H9 (cell line): ENCODE measurements at regions not wholly inside any gene's neighbourhood (a gene's known extent, or its start where the extent isn't known, plus 50 kb on each side); places are given as distances from the start of the nearest gene placed in this dataset.

Source experiments
- DNase-seq: peaks from one replicate; pipeline ENCODE4 v3.0.0-alpha.2; 2017
- H2AFZ ChIP-seq: one replicate; pipeline ENCODE4 v1.6.1; 2013; ENCODE audit warnings: mild to moderate bottlenecking, low read length, control low read depth, moderate library complexity
- H2AK5ac ChIP-seq: 2 replicates; pipeline ENCODE4 v1.6.1; 2013; ENCODE audit warnings: low read length, control low read depth, mixed read lengths; ENCODE audit not compliant: insufficient read length
- H2BK120ac ChIP-seq: one replicate; pipeline ENCODE4 v1.6.1; 2013; ENCODE audit warnings: low read depth, mild to moderate bottlenecking, low read length, control low read depth, inconsistent platforms; ENCODE audit not compliant: poor library complexity, severe bottlenecking
- H2BK12ac ChIP-seq: 2 replicates; pipeline ENCODE4 v1.6.1; 2013; ENCODE audit warnings: low read length, control low read depth, mixed read lengths, low read depth; ENCODE audit not compliant: insufficient read length
- H2BK15ac ChIP-seq: 2 replicates; pipeline ENCODE4 v1.6.1; 2013; ENCODE audit warnings: low read depth, low read length, control low read depth
- H2BK20ac ChIP-seq: one replicate; pipeline ENCODE4 v1.6.1; 2013; ENCODE audit warnings: low read depth, mild to moderate bottlenecking, low read length, control low read depth, inconsistent platforms; ENCODE audit not compliant: poor library complexity, severe bottlenecking
- H2BK5ac ChIP-seq: 2 replicates; pipeline ENCODE4 v1.6.1; 2013; ENCODE audit warnings: low read length, control low read depth, mixed read lengths; ENCODE audit not compliant: insufficient read length
- H3K14ac ChIP-seq: 2 replicates; pipeline ENCODE4 v1.6.1; 2013; ENCODE audit warnings: low read length, control low read depth; ENCODE audit not compliant: insufficient read depth
- H3K18ac ChIP-seq: 2 replicates; pipeline ENCODE4 v1.6.1; 2013; ENCODE audit warnings: low read depth, mild to moderate bottlenecking, mixed read lengths, low read length, control low read depth; ENCODE audit not compliant: insufficient read length
- H3K23ac ChIP-seq: 2 replicates; pipeline ENCODE4 v1.6.1; 2013; ENCODE audit warnings: low read length, control low read depth, mixed read lengths, low read depth; ENCODE audit not compliant: insufficient read length
- H3K23me2 ChIP-seq: 2 replicates; pipeline ENCODE4 v1.6.1; 2013; ENCODE audit warnings: low read depth, mild to moderate bottlenecking, mixed read lengths, low read length, control low read depth; ENCODE audit not compliant: insufficient read length, poor library complexity, severe bottlenecking
- H3K27ac ChIP-seq: 2 replicates; pipeline ENCODE4 v1.5.1; 2013; ENCODE audit warnings: low read length, control low read depth, mixed read lengths, low read depth; ENCODE audit not compliant: insufficient read length
- H3K27me3 ChIP-seq: 2 replicates; pipeline ENCODE4 v1.6.1; 2013; ENCODE audit warnings: low read length, control low read depth, inconsistent platforms; ENCODE audit not compliant: insufficient read depth
- H3K4ac ChIP-seq: 2 replicates; pipeline ENCODE4 v1.6.1; 2013; ENCODE audit warnings: low read depth, mild to moderate bottlenecking, control low read depth, inconsistent platforms, low read length, moderate library complexity
- H3K4me1 ChIP-seq: 2 replicates; pipeline ENCODE4 v1.6.1; 2013; ENCODE audit warnings: low read length, control low read depth, inconsistent platforms; ENCODE audit not compliant: insufficient read depth
- H3K4me2 ChIP-seq: 2 replicates; pipeline ENCODE4 v1.6.1; 2013; ENCODE audit warnings: low read length, control low read depth, mixed read lengths; ENCODE audit not compliant: insufficient read length, insufficient read depth
- H3K56ac ChIP-seq: 2 replicates; pipeline ENCODE4 v1.6.1; 2013; ENCODE audit warnings: low read depth, mild to moderate bottlenecking, mixed read lengths, low read length, control low read depth; ENCODE audit not compliant: insufficient read length
- H3K79me1 ChIP-seq: 2 replicates; pipeline ENCODE4 v1.6.1; 2013; ENCODE audit warnings: low read depth, mild to moderate bottlenecking, moderate library complexity, low read length, control low read depth, inconsistent platforms; ENCODE audit not compliant: insufficient read depth, poor library complexity, severe bottlenecking
- H3K79me2 ChIP-seq: 2 replicates; pipeline ENCODE4 v1.6.1; 2013; ENCODE audit warnings: low read length, control low read depth, inconsistent platforms; ENCODE audit not compliant: insufficient read depth
- H3K9ac ChIP-seq: 2 replicates; pipeline ENCODE4 v1.6.1; 2013; ENCODE audit warnings: low read length, control low read depth, mixed read lengths; ENCODE audit not compliant: insufficient read length; ENCODE audit errors: extremely low read depth
- H3K9me3 ChIP-seq: one replicate; pipeline ENCODE4 v1.6.1; 2013; ENCODE audit warnings: low read depth, low read length, inconsistent platforms; ENCODE audit not compliant: control insufficient read depth
- H3T11ph ChIP-seq: one replicate; pipeline ENCODE4 v1.6.1; 2013; ENCODE audit warnings: mild to moderate bottlenecking, low read length, control low read depth, inconsistent platforms
- H4K20me1 ChIP-seq: one replicate; pipeline ENCODE4 v1.6.1; 2013; ENCODE audit not compliant: control insufficient read depth, insufficient read length, insufficient read depth
- H4K5ac ChIP-seq: 2 replicates; pipeline ENCODE4 v1.6.1; 2013; ENCODE audit warnings: low read depth, mild to moderate bottlenecking, mixed read lengths, low read length, control low read depth; ENCODE audit not compliant: insufficient read length
- H4K8ac ChIP-seq: replicated peaks from 2 replicates; pipeline ENCODE4 v1.6.1; 2013; ENCODE audit warnings: low read length, control low read depth, mixed read lengths, low read depth; ENCODE audit not compliant: insufficient read length
- H4K91ac ChIP-seq: 2 replicates; pipeline ENCODE4 v1.6.1; 2013; ENCODE audit warnings: low read depth, mild to moderate bottlenecking, moderate library complexity, mixed read lengths, low read length, control low read depth; ENCODE audit not compliant: insufficient read length
- H3K27ac Mint-ChIP-seq, 3 experiments: 2 replicates in 2 of 3; 3 replicates in 1 of 3; pipeline ENCODE4 v1.8.0; 2020 to 2021; ENCODE audit warnings: mixed read lengths in 3 of 3, mild to moderate bottlenecking in 1 of 3, moderate library complexity in 1 of 3
- H3K27me3 Mint-ChIP-seq: 2 replicates; pipeline ENCODE4 v1.8.0; 2021; ENCODE audit warnings: low read depth, mild to moderate bottlenecking, moderate library complexity, mixed read lengths
- H3K36me3 Mint-ChIP-seq, 3 experiments: 2 replicates in 2 of 3; 3 replicates in 1 of 3; pipeline ENCODE4 v1.8.0; 2020 to 2021; ENCODE audit warnings: low read depth in 3 of 3, mixed read lengths in 3 of 3; ENCODE audit not compliant: insufficient read depth in 1 of 3
- H3K4me1 Mint-ChIP-seq, 2 experiments: 2 replicates each; pipeline ENCODE4 v1.8.0; 2020; ENCODE audit warnings: mixed read lengths in 2 of 2
- H3K4me3 Mint-ChIP-seq, 2 experiments: 2 replicates in 1 of 2; 3 replicates in 1 of 2; pipeline ENCODE4 v1.8.0; 2020 to 2021; ENCODE audit warnings: mild to moderate bottlenecking in 2 of 2, mixed read lengths in 2 of 2, moderate library complexity in 1 of 2
- H3K9me3 Mint-ChIP-seq, 2 experiments: 2 replicates in 1 of 2; 3 replicates in 1 of 2; pipeline ENCODE4 v1.8.0; 2020; ENCODE audit warnings: mild to moderate bottlenecking in 2 of 2, mixed read lengths in 2 of 2, moderate library complexity in 1 of 2
- CTCF ChIP-seq: fragments of 200-600 bp; sonication (generic); conservative IDR thresholded peaks from 3 replicates; pipeline ENCODE4 v1.8.0; 2021; ENCODE audit warnings: antibody characterized with exemption, mild to moderate bottlenecking
- WGBS: extraction: QIAGEN DNeasy Blood & Tissue Kit; methylation state at CpG from one replicate; pipeline ENCODE4 v1.1.7; 2013; ENCODE audit warnings: missing lambda C conversion rate, low lambda C conversion rate, mixed read lengths; ENCODE audit not compliant: insufficient read length; ENCODE audit errors: extremely low coverage; 5-methylcytosine and 5-hydroxymethylcytosine counted together

DNA sequence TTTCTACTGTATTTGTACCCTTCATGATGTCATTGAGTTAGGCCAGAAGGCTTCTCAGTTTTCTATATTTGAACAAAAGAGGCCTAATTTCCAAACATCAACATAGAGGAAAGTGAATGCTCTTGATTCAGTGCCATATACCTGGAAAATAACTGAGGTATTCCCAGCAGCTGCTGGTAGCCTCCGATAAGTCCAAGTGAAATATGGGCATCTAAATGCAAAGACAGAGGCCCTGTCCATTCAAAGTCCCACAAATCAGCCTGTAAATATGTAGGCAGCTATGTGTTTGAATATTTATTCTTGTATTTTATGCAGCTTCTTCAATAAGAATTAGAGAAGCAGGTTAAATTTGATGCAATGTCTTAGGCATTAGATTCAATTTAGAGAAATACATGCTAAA, 89.5 kb upstream of the DPP10 start:
- no peaks in the 10 kb centered on the region for H3K36me3 Mint-ChIP-seq

More for the DNA sequence above, 89.5 kb upstream of the DPP10 start:
- H4K5ac ChIP-seq: no peak overlapping the region
- no peak overlapping the region for H3K14ac ChIP-seq
- H2BK5ac ChIP-seq: no peak overlapping the region
- H3K79me1 ChIP-seq: no peaks in the 10 kb centered on the region
- H3T11ph ChIP-seq: no peak overlapping the region
- no peaks in the 10 kb centered on the region for H3K79me2 ChIP-seq
- H2BK120ac ChIP-seq: no peak overlapping the region
- no peak overlapping the region for H3K4ac ChIP-seq
- no peak overlapping the region for H4K91ac ChIP-seq
- no peak for DNase-seq
- H2AK5ac ChIP-seq: no peak overlapping the region
- H3K4me2 ChIP-seq: no peak overlapping the region
- no peaks in the 10 kb centered on the region; the same call in 1 of the 2 replicates for H3K27me3 Mint-ChIP-seq
- H2AFZ ChIP-seq: no peak overlapping the region
- no peaks in the 10 kb centered on the region for H3K4me1 ChIP-seq
- no peak overlapping the region for H3K23ac ChIP-seq
- no peaks in the 10 kb centered on the region for H4K20me1 ChIP-seq
- no peaks in the 10 kb centered on the region for H3K27me3 ChIP-seq
- no peak overlapping the region for H3K18ac ChIP-seq
- no peak overlapping the region for H2BK12ac ChIP-seq
- H2BK20ac ChIP-seq: no peak overlapping the region
- no peaks in the 10 kb centered on the region for H3K23me2 ChIP-seq
- H3K4me1 Mint-ChIP-seq: no peaks in the 10 kb centered on the region
- H3K27ac Mint-ChIP-seq: no peak overlapping the region
- TF ChIP-seq CTCF: no peak
- no peak overlapping the region for H3K4me3 Mint-ChIP-seq
- H4K8ac ChIP-seq: no peak overlapping the region
- H3K9me3 Mint-ChIP-seq: peaks cover 0 to 7% of the 10 kb centered on the region in 2 experiments; a peak in 3 of 5 replicates
- H3K27ac ChIP-seq: no peak overlapping the region
- H3K9me3 ChIP-seq: no peaks in the 10 kb centered on the region
- H3K9ac ChIP-seq: no peak overlapping the region
- H2BK15ac ChIP-seq: no peak overlapping the region
- WGBS: no CpG with 5 or more reads among the region's 1 CpG
- H3K56ac ChIP-seq: no peak overlapping the region
